NCI-H510A (cell line): ENCODE measurements at regions not wholly inside any gene's neighbourhood (a gene's known extent, or its start where the extent isn't known, plus 50 kb on each side); places are given as distances from the start of the nearest gene placed in this dataset.

ENCODE experiments used
- DNase-seq: peaks from one replicate; lab custom pipeline; 2025; lab: John Stamatoyannopoulos, UW

DNA sequence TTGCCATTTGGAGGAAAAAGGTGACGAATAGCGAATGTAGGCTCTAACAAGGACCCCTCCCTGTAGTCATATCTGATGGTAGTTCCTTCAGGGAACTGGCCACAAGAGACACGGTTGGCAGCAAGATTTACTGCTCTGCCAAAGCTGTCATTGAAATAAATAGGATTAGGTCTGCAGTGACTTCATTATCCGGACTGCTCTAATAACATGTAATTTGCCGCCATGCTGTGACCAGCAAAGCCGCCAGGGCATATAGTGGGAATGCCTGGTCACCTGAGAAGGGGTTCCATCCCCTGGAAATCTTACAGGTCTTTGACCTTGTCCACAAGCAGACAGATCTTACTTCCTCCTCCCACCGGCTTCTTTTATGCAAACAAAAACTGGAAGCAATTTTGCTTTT is 59.4 kb upstream of the LAPTM4A start:
- no peak for DNase-seq

DNA sequence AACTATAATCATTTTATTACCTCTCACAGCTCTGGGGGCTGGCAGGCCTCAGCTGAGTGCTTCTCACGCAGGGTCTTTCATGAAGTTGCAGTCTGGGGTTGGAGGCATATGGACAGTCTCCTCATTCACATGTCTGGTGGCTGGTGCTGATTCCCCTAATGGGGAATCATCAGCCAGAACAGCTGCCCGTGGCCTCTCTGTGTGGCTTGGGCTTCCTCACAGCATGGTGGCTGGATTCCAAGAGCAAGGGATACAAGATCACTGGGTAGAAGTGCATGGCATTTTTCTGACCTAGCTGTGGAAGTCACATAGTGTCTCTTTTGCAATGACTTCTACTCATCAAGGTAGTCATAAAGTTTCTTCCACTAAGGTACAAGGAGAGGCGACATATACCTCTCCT is 59.0 kb upstream of the LAPTM4A start:
- no peak for DNase-seq

DNA sequence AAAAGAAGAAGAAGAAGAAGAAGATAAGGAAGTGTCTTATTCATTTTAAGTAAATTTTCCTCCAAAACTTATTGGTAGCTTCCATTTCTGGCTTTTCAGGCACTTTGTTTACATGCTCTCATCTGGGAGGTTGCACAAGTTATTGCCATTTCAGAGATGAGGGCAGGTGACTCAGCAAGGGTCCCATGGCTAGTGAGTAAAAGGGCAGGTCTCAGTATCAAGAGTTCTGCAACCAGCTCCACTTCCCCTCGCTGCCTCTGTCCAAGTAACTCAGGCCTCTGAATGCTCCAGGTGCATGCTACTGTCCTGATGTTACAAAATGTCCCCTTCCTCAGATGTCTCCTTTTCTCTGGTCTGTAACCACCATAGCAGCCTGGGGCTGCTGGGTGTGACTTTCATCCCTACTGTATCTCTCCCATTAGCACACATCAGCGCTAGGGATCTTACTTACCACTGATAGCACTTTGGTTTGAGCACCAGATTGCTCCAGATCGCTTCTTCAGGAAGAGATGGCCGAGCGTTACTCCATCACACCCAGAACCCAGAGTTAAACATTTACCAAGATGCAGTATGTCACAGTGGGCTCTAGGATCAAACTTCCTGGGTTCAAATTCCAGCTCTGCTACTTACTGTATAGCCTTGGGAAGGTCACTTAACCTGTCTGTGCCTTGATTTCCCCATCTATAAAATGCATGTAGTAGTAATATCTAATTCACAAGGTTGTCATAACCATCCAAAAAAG is 57.4 kb upstream of the LAPTM4A start:
- DNase-seq, result no peak

DNA sequence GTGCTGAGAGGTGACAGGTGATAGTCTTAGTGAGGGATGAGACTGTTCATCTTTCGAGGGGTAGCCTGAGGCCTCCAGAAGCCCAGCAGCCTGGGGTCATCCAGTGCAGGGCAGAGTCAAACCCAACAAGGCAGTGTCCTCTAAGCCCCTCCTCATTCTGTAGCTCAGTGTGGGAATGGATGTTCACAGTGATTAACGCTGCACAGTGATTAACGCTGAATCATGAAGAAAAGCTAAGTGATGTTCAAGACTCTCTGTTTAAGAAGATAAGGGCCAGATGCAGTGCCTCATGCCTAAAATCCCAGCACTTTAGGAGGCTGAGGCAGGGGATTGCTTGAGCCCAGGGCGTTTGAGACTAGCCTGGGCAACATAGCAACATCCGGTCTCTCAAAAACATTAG is 56.3 kb upstream of the LAPTM4A start:
- no peak for DNase-seq

DNA sequence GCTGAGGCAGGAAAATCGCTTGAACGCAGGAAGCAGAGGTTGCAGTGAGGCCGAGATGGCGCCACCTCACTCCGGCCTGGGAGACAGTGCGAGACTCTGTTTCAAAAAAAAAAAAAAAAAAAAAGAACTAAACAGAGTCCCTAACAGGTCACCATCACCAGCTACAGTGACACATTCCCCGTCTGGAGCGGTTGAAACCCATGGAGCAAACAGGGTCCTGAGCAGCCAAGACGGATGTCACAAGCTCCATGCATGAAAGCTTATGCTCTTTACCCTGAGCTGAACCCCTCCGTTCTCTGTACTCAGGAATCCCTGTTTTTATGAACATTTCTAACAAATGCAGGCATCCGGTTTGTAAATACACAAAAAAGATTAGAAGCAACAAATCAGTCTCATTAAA is 55.9 kb upstream of the LAPTM4A start:
- DNase-seq, result no peak

- no peak for DNase-seq
Measured at GRCh38 chr2:20106746-20107145, 55.3 kb upstream of the LAPTM4A start.

- DNase-seq, result no peak
Measured at GRCh38 chr2:20104900-20105545, 53.6 kb upstream of the LAPTM4A start.

GRCh38 chr2:20103530-20103929 is 52.1 kb upstream of the LAPTM4A start:
- DNase-seq, result no peak
